OCI-LY1 (cell line): ENCODE measurements at regions not wholly inside any gene's neighbourhood (a gene's known extent, or its start where the extent isn't known, plus 50 kb on each side); places are given as distances from the start of the nearest gene placed in this dataset.
A peak's percentile ranks its signal among the peaks of the same experiment; 100 is the strongest.

Source experiments
- H2AFZ ChIP-seq: fragments of 200-600 bp; sonication (generic), shearing (Covaris generic); 2 replicates; pipeline ENCODE4 v1.6.0; 2014; ENCODE audit warnings: antibody characterized with exemption, mild to moderate bottlenecking, low read length
- H3F3A ChIP-seq: fragments of 200-600 bp; sonication (generic), shearing (Covaris generic); 2 replicates; pipeline ENCODE4 v1.6.0; 2014; ENCODE audit warnings: mild to moderate bottlenecking, antibody characterized with exemption, low read length, moderate library complexity; ENCODE audit not compliant: insufficient read depth
- H3K27ac ChIP-seq: fragments of 200-600 bp; sonication (generic); 2 replicates; pipeline ENCODE4 v1.5.1; 2014; ENCODE audit warnings: low read length, mixed run types, mild to moderate bottlenecking, low read depth; ENCODE audit not compliant: poor library complexity, severe bottlenecking
- H3K27me3 ChIP-seq: fragments of 200-600 bp; sonication (generic); 2 replicates; pipeline ENCODE4 v1.6.0; 2014; ENCODE audit warnings: antibody characterized with exemption, mild to moderate bottlenecking, low read length, moderate library complexity; ENCODE audit not compliant: insufficient read depth
- H3K36me3 ChIP-seq: fragments of 200-600 bp; sonication (generic); 2 replicates; pipeline ENCODE4 v1.6.1; 2014; ENCODE audit warnings: mild to moderate bottlenecking, antibody characterized with exemption, low read length, moderate library complexity, mixed read lengths; ENCODE audit not compliant: insufficient read depth
- H3K4me1 ChIP-seq: fragments of 200-600 bp; sonication (generic); 2 replicates; pipeline ENCODE4 v1.5.1; 2014; ENCODE audit warnings: mild to moderate bottlenecking, low read length, moderate library complexity; ENCODE audit not compliant: insufficient read depth, severe bottlenecking
- H3K4me2 ChIP-seq: fragments of 200-600 bp; sonication (generic), shearing (Covaris generic); 2 replicates; pipeline ENCODE4 v1.6.1; 2014; ENCODE audit warnings: low read length
- H3K4me3 ChIP-seq: fragments of 200-600 bp; sonication (generic); 2 replicates; pipeline ENCODE4 v1.5.1; 2014; ENCODE audit warnings: low read length, low read depth, mild to moderate bottlenecking, mixed read lengths; ENCODE audit not compliant: poor library complexity, severe bottlenecking
- H3K79me2 ChIP-seq: fragments of 200-600 bp; shearing (Covaris generic); 2 replicates; pipeline ENCODE4 v1.6.1; 2016; ENCODE audit warnings: mixed run types, low read length, mixed read lengths; ENCODE audit not compliant: insufficient read depth
- H3K9ac ChIP-seq: fragments of 200-600 bp; sonication (generic), shearing (Covaris generic); 2 replicates; pipeline ENCODE4 v1.6.1; 2014; ENCODE audit warnings: mild to moderate bottlenecking, low read length, mixed read lengths
- H3K9me2 ChIP-seq: fragments of 200-600 bp; sonication (generic), shearing (Covaris generic); 2 replicates; pipeline ENCODE4 v1.6.1; 2014; ENCODE audit warnings: low read depth, mild to moderate bottlenecking, low read length, mixed read lengths
- H3K9me3 ChIP-seq: fragments of 200-600 bp; shearing (Covaris generic); 2 replicates; pipeline ENCODE4 v1.6.1; 2014; ENCODE audit warnings: low read length, mixed read lengths
- H4K20me1 ChIP-seq: fragments of 200-600 bp; sonication (generic), shearing (Covaris generic); 2 replicates; pipeline ENCODE4 v1.6.0; 2016; ENCODE audit warnings: mild to moderate bottlenecking, low read length; ENCODE audit not compliant: insufficient read depth
- CTCF ChIP-seq: fragments of 200-600 bp; sonication (generic), shearing (Covaris generic); IDR thresholded peaks from 2 replicates; pipeline ENCODE4 v1.5.1; 2017; ENCODE audit warnings: mild to moderate bottlenecking, antibody characterized with exemption, low read length, moderate library complexity, mixed read lengths
- EZH2 ChIP-seq: fragments of 200-600 bp; sonication (generic), shearing (Covaris generic); IDR thresholded peaks from 2 replicates; pipeline ENCODE4 v1.8.0; 2017; ENCODE audit warnings: borderline replicate concordance, mixed run types, mild to moderate bottlenecking, antibody characterized with exemption, low read length, moderate library complexity, mixed read lengths

- Histone ChIP-seq H3K4me2 (peak overlapping the region; percentile 72), H3K9ac (peak overlapping the region; percentile 72), H4K20me1 (no peaks in the 10 kb centered on the region), H2AFZ (no peak overlapping the region), H3K79me2 (no peaks in the 10 kb centered on the region), H3K9me2 (no peaks in the 10 kb centered on the region), H3K9me3 (no peaks in the 10 kb centered on the region), H3K27me3 (no peaks in the 10 kb centered on the region), H3F3A (no peaks in the 10 kb centered on the region), H3K4me1 (peaks cover 36% of the 10 kb centered on the region), H3K4me3 (peak overlapping the region; percentile 9), H3K27ac (peak overlapping the region; percentile 99), H3K36me3 (no peaks in the 10 kb centered on the region)
- peak; percentile 50; the same call in 1 of the 2 replicates for TF ChIP-seq CTCF
- TF ChIP-seq EZH2 = no peak
Observed at GRCh38 chrX:13487731-13488505, 81.5 kb upstream of the EGFL6 start.

GRCh38 chrX:13485167-13485566 lies 84.2 kb upstream of the EGFL6 start:
- no peaks in the 10 kb centered on the region for H3K27me3 ChIP-seq
- H2AFZ ChIP-seq = no peak overlapping the region
- H3K79me2 ChIP-seq = no peaks in the 10 kb centered on the region
- peaks cover 36% of the 10 kb centered on the region for H3K4me1 ChIP-seq
- no peaks in the 10 kb centered on the region for H3K9me3 ChIP-seq
- no peak overlapping the region for H3K4me2 ChIP-seq
- H3K4me3 ChIP-seq = no peak overlapping the region
- peak overlapping the region; percentile 99 for H3K27ac ChIP-seq
- TF ChIP-seq EZH2 = no peak
- no peak for TF ChIP-seq CTCF
- no peak overlapping the region for H3K9ac ChIP-seq
- H3K9me2 ChIP-seq = no peaks in the 10 kb centered on the region
- no peaks in the 10 kb centered on the region for H3F3A ChIP-seq
- no peaks in the 10 kb centered on the region for H3K36me3 ChIP-seq
- no peaks in the 10 kb centered on the region for H4K20me1 ChIP-seq

GRCh38 chrX:13483773-13484172 lies 85.6 kb upstream of the EGFL6 start:
- H3K4me2 ChIP-seq = no peak overlapping the region
- TF ChIP-seq EZH2 (no peak), CTCF (no peak)
- H2AFZ ChIP-seq = no peak overlapping the region
- no peaks in the 10 kb centered on the region for H3K79me2 ChIP-seq
- no peaks in the 10 kb centered on the region for H3K9me2 ChIP-seq
- H3K27me3 ChIP-seq = no peaks in the 10 kb centered on the region
- H3K36me3 ChIP-seq = no peaks in the 10 kb centered on the region
- no peak overlapping the region for H3K9ac ChIP-seq
- no peaks in the 10 kb centered on the region for H3F3A ChIP-seq
- no peak overlapping the region for H3K4me3 ChIP-seq
- H3K4me1 ChIP-seq = peaks cover 36% of the 10 kb centered on the region
- H3K27ac ChIP-seq = no peak overlapping the region
- no peaks in the 10 kb centered on the region for H3K9me3 ChIP-seq
- H4K20me1 ChIP-seq = no peaks in the 10 kb centered on the region
